GM12878 (cell line): ENCODE measurements at regions not wholly inside any gene's neighbourhood (a gene's known extent, or its start where the extent isn't known, plus 50 kb on each side); places are given as distances from the start of the nearest gene placed in this dataset.

Source experiments
- BCL11A ChIP-seq: IDR thresholded peaks from 2 replicates; pipeline ENCODE4 v1.6.1; 2011; ENCODE audit warnings: low read depth, low read length
- CEBPZ ChIP-seq: fragments of 150-350 bp; IDR thresholded peaks from 2 replicates; pipeline ENCODE4 v1.6.1; 2016; ENCODE audit warnings: low read depth, low read length
- CREM ChIP-seq: IDR thresholded peaks from 2 replicates; pipeline ENCODE4 v1.6.1; 2014; ENCODE audit warnings: antibody characterized with exemption, low read depth
- E4F1 ChIP-seq: fragments of 450-650 bp; IDR thresholded peaks from 2 replicates; pipeline ENCODE4 v1.6.1; 2018; ENCODE audit warnings: borderline replicate concordance, mild to moderate bottlenecking; ENCODE audit not compliant: partially characterized antibody
- SP1 ChIP-seq: IDR thresholded peaks from one replicate; pipeline ENCODE4 v1.6.1; 2011; ENCODE audit warnings: low read depth, low read length
- SRF ChIP-seq, 2 experiments: IDR thresholded peaks; 2 replicates each; pipeline ENCODE4 v1.6.1; 2011; ENCODE audit warnings: low read depth in 2 of 2, low read length in 2 of 2, mild to moderate bottlenecking in 1 of 2, moderate library complexity in 1 of 2
- TF ChIP-seq, protein P1 (sequence below): fragments of 450-650 bp; IDR thresholded peaks from 2 replicates; pipeline ENCODE4 v1.6.1; 2016; ENCODE audit warnings: mild to moderate bottlenecking
- TF ChIP-seq, protein P2 (sequence below), 3 experiments: IDR thresholded peaks in 2 of 3; conservative IDR thresholded peaks in 1 of 3; 2 replicates each; pipeline ENCODE4 v1.5.1; 2011; ENCODE audit warnings: low read depth in 3 of 3, low read length in 3 of 3, mild to moderate bottlenecking in 3 of 3, control low read depth in 2 of 3, moderate library complexity in 2 of 3, inconsistent platforms in 1 of 3, mixed read lengths in 1 of 3; ENCODE audit not compliant: control insufficient read depth in 2 of 3, insufficient read depth in 1 of 3; ENCODE audit errors: extremely low read depth in 1 of 3
- TF ChIP-seq, protein P3 (sequence below): IDR thresholded peaks from 2 replicates; pipeline ENCODE4 v1.6.1; 2011; ENCODE audit warnings: low read depth, low read length, improper control_type of control experiment, borderline replicate concordance
- TF ChIP-seq, protein P4 (sequence below): fragments of 450-650 bp; IDR thresholded peaks from 2 replicates; pipeline ENCODE4 v1.6.1; 2016; ENCODE audit warnings: mild to moderate bottlenecking, moderate library complexity, borderline replicate concordance
- TF ChIP-seq, protein P5 (sequence below): fragments of 450-650 bp; IDR thresholded peaks from 2 replicates; pipeline ENCODE4 v1.6.1; 2018; ENCODE audit warnings: mild to moderate bottlenecking, low read depth, moderate library complexity; ENCODE audit not compliant: partially characterized antibody

- TF ChIP-seq, protein P1, sequence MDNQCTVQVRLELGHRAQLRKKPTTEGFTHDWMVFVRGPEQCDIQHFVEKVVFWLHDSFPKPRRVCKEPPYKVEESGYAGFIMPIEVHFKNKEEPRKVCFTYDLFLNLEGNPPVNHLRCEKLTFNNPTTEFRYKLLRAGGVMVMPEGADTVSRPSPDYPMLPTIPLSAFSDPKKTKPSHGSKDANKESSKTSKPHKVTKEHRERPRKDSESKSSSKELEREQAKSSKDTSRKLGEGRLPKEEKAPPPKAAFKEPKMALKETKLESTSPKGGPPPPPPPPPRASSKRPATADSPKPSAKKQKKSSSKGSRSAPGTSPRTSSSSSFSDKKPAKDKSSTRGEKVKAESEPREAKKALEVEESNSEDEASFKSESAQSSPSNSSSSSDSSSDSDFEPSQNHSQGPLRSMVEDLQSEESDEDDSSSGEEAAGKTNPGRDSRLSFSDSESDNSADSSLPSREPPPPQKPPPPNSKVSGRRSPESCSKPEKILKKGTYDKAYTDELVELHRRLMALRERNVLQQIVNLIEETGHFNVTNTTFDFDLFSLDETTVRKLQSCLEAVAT, result no peak
- TF ChIP-seq, protein P2, sequence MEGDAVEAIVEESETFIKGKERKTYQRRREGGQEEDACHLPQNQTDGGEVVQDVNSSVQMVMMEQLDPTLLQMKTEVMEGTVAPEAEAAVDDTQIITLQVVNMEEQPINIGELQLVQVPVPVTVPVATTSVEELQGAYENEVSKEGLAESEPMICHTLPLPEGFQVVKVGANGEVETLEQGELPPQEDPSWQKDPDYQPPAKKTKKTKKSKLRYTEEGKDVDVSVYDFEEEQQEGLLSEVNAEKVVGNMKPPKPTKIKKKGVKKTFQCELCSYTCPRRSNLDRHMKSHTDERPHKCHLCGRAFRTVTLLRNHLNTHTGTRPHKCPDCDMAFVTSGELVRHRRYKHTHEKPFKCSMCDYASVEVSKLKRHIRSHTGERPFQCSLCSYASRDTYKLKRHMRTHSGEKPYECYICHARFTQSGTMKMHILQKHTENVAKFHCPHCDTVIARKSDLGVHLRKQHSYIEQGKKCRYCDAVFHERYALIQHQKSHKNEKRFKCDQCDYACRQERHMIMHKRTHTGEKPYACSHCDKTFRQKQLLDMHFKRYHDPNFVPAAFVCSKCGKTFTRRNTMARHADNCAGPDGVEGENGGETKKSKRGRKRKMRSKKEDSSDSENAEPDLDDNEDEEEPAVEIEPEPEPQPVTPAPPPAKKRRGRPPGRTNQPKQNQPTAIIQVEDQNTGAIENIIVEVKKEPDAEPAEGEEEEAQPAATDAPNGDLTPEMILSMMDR (IDR thresholded peaks at IDR 0.05 in 2 of 3, conservative IDR thresholded peaks at IDR 0.05 in 1 of 3; ENCODE audit: control insufficient read depth in 2 of 3, extremely low read depth in 1 of 3, insufficient read depth in 1 of 3, low read depth in 3 of 3, low read length in 3 of 3), result no peak
- TF ChIP-seq CREM (no peak), SRF (IDR thresholded peaks at IDR 0.05; ENCODE audit: low read depth in 2 of 2, low read length in 2 of 2) (no peak), BCL11A (no peak), SP1 (no peak), E4F1 (no peak), CEBPZ (no peak)
- TF ChIP-seq, protein P3, sequence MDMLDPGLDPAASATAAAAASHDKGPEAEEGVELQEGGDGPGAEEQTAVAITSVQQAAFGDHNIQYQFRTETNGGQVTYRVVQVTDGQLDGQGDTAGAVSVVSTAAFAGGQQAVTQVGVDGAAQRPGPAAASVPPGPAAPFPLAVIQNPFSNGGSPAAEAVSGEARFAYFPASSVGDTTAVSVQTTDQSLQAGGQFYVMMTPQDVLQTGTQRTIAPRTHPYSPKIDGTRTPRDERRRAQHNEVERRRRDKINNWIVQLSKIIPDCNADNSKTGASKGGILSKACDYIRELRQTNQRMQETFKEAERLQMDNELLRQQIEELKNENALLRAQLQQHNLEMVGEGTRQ, result no peak
- TF ChIP-seq, protein P4, sequence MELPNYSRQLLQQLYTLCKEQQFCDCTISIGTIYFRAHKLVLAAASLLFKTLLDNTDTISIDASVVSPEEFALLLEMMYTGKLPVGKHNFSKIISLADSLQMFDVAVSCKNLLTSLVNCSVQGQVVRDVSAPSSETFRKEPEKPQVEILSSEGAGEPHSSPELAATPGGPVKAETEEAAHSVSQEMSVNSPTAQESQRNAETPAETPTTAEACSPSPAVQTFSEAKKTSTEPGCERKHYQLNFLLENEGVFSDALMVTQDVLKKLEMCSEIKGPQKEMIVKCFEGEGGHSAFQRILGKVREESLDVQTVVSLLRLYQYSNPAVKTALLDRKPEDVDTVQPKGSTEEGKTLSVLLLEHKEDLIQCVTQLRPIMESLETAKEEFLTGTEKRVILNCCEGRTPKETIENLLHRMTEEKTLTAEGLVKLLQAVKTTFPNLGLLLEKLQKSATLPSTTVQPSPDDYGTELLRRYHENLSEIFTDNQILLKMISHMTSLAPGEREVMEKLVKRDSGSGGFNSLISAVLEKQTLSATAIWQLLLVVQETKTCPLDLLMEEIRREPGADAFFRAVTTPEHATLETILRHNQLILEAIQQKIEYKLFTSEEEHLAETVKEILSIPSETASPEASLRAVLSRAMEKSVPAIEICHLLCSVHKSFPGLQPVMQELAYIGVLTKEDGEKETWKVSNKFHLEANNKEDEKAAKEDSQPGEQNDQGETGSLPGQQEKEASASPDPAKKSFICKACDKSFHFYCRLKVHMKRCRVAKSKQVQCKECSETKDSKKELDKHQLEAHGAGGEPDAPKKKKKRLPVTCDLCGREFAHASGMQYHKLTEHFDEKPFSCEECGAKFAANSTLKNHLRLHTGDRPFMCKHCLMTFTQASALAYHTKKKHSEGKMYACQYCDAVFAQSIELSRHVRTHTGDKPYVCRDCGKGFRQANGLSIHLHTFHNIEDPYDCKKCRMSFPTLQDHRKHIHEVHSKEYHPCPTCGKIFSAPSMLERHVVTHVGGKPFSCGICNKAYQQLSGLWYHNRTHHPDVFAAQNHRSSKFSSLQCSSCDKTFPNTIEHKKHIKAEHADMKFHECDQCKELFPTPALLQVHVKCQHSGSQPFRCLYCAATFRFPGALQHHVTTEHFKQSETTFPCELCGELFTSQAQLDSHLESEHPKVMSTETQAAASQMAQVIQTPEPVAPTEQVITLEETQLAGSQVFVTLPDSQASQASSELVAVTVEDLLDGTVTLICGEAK, result no peak
- TF ChIP-seq, protein P5, sequence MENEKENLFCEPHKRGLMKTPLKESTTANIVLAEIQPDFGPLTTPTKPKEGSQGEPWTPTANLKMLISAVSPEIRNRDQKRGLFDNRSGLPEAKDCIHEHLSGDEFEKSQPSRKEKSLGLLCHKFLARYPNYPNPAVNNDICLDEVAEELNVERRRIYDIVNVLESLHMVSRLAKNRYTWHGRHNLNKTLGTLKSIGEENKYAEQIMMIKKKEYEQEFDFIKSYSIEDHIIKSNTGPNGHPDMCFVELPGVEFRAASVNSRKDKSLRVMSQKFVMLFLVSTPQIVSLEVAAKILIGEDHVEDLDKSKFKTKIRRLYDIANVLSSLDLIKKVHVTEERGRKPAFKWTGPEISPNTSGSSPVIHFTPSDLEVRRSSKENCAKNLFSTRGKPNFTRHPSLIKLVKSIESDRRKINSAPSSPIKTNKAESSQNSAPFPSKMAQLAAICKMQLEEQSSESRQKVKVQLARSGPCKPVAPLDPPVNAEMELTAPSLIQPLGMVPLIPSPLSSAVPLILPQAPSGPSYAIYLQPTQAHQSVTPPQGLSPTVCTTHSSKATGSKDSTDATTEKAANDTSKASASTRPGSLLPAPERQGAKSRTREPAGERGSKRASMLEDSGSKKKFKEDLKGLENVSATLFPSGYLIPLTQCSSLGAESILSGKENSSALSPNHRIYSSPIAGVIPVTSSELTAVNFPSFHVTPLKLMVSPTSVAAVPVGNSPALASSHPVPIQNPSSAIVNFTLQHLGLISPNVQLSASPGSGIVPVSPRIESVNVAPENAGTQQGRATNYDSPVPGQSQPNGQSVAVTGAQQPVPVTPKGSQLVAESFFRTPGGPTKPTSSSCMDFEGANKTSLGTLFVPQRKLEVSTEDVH, result no peak
Observed at GRCh38 chr2:128734521-128735295, 416.0 kb upstream of the HS6ST1 start.
